ENCODE measurements at regions not wholly inside any gene's neighbourhood (a gene's known extent, or its start where the extent isn't known, plus 50 kb on each side); places are given as distances from the start of the nearest gene placed in this dataset.

DNA sequence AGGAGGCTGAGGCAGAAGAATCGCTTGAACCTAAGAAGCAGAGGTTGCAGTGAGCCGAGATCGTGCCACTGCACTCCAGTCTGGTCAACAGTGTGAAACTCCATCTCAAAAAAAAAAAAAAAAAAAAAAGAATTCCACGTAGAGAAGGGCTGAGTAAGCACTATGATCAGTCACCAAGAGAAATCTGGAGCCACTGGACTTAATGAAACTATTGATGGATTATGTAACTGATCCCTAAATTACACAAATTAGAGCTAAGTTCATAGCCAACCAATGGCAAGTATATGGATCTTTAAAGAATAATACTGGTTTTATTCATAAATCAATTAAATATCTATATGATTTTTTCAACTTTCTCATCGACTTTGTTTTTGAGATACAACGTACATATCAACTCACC is 72.2 kb upstream of the ABLIM1 start:
- Histone ChIP-seq H3K4me3 (no peak overlapping the region), H3K79me2 (no peaks in the 10 kb centered on the region), H2AFZ (no peak overlapping the region), H3K9me2 (replicated peaks; ENCODE audit: insufficient read depth) (no peaks in the 10 kb centered on the region), H3K27ac (no peak overlapping the region), H3K4me1 (ENCODE audit: insufficient read depth) (no peaks in the 10 kb centered on the region), H3K36me3 (replicated peaks; ENCODE audit: insufficient read depth, low read depth) (no peaks in the 10 kb centered on the region), H3K9me3 (ENCODE audit: low read depth) (no peaks in the 10 kb centered on the region), H3K27me3 (no peaks in the 10 kb centered on the region), H4K20me1 (ENCODE audit: insufficient read depth, poor library complexity, severe bottlenecking) (no peaks in the 10 kb centered on the region), H3K4me2 (no peak overlapping the region)
- DNase-seq (ENCODE audit: low spot score) = no peak
- TF ChIP-seq EZH2 (IDR thresholded peaks at IDR 0.05; ENCODE audit: borderline replicate concordance) (no peak), EZH2phosphoT487 (IDR thresholded peaks at IDR 0.05; ENCODE audit: low read depth, severe bottlenecking, unreplicated experiment) (no peak)
- TF ChIP-seq, protein P1, sequence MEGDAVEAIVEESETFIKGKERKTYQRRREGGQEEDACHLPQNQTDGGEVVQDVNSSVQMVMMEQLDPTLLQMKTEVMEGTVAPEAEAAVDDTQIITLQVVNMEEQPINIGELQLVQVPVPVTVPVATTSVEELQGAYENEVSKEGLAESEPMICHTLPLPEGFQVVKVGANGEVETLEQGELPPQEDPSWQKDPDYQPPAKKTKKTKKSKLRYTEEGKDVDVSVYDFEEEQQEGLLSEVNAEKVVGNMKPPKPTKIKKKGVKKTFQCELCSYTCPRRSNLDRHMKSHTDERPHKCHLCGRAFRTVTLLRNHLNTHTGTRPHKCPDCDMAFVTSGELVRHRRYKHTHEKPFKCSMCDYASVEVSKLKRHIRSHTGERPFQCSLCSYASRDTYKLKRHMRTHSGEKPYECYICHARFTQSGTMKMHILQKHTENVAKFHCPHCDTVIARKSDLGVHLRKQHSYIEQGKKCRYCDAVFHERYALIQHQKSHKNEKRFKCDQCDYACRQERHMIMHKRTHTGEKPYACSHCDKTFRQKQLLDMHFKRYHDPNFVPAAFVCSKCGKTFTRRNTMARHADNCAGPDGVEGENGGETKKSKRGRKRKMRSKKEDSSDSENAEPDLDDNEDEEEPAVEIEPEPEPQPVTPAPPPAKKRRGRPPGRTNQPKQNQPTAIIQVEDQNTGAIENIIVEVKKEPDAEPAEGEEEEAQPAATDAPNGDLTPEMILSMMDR (IDR thresholded peaks at IDR 0.05; ENCODE audit: poor library complexity) = no peak
- WGBS (ENCODE audit: low lambda C conversion rate, missing lambda C conversion rate) = 91% methylated on average over 6 of the region's 6 CpGs

DNA sequence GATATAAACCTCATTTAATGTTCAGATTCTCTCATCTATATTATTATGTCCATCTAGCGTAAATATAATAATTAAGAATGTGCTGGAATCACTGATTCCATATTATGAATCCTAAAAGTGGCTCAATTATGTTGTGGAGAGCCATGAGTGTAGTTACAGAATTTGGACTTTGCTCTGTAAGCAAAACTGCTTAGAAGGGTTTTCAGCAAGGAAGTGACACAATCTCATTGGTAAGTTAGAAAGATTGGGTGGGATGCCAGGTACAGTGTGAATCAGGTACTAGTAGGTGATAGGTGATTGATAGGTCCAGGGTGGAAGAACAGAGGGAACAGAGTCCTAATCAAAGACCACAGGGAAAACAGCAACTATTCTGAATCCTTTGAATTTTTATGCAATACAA is 74.9 kb upstream of the ABLIM1 start:
- H4K20me1 ChIP-seq (ENCODE audit: insufficient read depth, poor library complexity, severe bottlenecking) = no peaks in the 10 kb centered on the region
- no peaks in the 10 kb centered on the region for H3K9me3 ChIP-seq (ENCODE audit: low read depth)
- no peaks in the 10 kb centered on the region for H3K79me2 ChIP-seq
- TF ChIP-seq, protein P1 (IDR thresholded peaks at IDR 0.05; ENCODE audit: poor library complexity) = no peak
- TF ChIP-seq EZH2phosphoT487 (IDR thresholded peaks at IDR 0.05; ENCODE audit: low read depth, severe bottlenecking, unreplicated experiment) (no peak), EZH2 (IDR thresholded peaks at IDR 0.05; ENCODE audit: borderline replicate concordance) (no peak)
- H3K27me3 ChIP-seq = no peaks in the 10 kb centered on the region
- no peaks in the 10 kb centered on the region for H3K9me2 ChIP-seq (replicated peaks; ENCODE audit: insufficient read depth)
- no peak overlapping the region for H3K4me3 ChIP-seq
- DNase-seq (ENCODE audit: low spot score) = no peak
- no peaks in the 10 kb centered on the region for H3K4me1 ChIP-seq (ENCODE audit: insufficient read depth)
- no peak overlapping the region for H3K4me2 ChIP-seq
- WGBS (ENCODE audit: low lambda C conversion rate, missing lambda C conversion rate) = 84% methylated on average over 1 of the region's 1 CpG
- no peak overlapping the region for H2AFZ ChIP-seq
- no peaks in the 10 kb centered on the region for H3K36me3 ChIP-seq (replicated peaks; ENCODE audit: insufficient read depth, low read depth)
- H3K27ac ChIP-seq = no peak overlapping the region

DNA sequence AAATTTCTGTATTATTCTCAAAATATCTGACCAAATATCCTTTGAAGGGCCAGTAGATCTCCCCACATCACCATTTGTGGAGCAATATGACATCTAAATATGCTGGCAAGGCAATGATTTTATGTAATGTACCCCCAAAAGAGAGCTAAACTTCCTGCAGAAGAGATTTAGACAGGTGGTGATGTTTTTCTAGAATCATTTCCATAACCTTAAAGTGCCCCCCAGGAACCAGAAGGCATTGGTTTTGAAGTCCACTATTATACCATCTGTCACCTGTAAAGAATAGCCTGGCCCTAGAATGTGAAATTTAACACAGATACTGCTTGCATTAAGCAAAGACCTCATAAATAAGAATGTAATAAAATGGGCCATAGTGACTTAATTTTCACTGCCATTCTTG is 77.9 kb upstream of the ABLIM1 start:
- DNase-seq (ENCODE audit: low spot score) = no peak
- H3K4me2 ChIP-seq = no peak overlapping the region
- H2AFZ ChIP-seq = no peak overlapping the region
- no peaks in the 10 kb centered on the region for H3K79me2 ChIP-seq
- H3K9me2 ChIP-seq (replicated peaks; ENCODE audit: insufficient read depth) = no peaks in the 10 kb centered on the region
- no peaks in the 10 kb centered on the region for H3K9me3 ChIP-seq (ENCODE audit: low read depth)
- H3K36me3 ChIP-seq (replicated peaks; ENCODE audit: insufficient read depth, low read depth) = no peaks in the 10 kb centered on the region
- TF ChIP-seq EZH2 (IDR thresholded peaks at IDR 0.05; ENCODE audit: borderline replicate concordance) (no peak), EZH2phosphoT487 (IDR thresholded peaks at IDR 0.05; ENCODE audit: low read depth, severe bottlenecking, unreplicated experiment) (no peak)
- TF ChIP-seq, protein P1 (IDR thresholded peaks at IDR 0.05; ENCODE audit: poor library complexity) = no peak
- H3K27me3 ChIP-seq = no peaks in the 10 kb centered on the region
- H4K20me1 ChIP-seq (ENCODE audit: insufficient read depth, poor library complexity, severe bottlenecking) = no peaks in the 10 kb centered on the region
- H3K4me1 ChIP-seq (ENCODE audit: insufficient read depth) = no peaks in the 10 kb centered on the region
- no peak overlapping the region for H3K27ac ChIP-seq
- H3K4me3 ChIP-seq = no peak overlapping the region
